ENCODE measurements at regions not wholly inside any gene's neighbourhood (a gene's known extent, or its start where the extent isn't known, plus 50 kb on each side); places are given as distances from the start of the nearest gene placed in this dataset.

DNA sequence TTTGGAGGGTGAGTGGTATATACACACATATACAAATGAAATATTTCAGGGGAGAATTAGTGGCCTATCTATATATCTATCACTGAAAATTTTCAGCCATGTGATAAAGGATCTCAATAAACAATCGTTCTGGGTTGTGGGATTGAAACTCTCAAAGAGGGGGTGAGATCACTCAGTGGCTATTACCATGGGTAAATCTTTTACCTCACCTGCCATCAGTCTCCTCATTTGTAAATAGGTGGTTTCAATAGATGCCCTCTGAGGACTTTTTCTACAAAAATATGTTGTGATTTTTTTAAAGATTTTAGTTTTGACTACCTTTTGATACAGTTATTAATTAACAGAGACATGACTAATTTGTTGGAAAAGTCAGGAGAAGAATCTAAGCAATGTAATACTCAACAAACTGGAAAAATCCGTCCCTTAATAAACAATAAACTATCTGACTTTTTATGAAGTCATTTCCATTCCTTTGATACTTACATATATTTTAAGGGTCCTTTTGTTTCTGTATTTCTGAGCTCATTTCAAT lies 192.8 kb downstream of the MAD2L1 start:
- H3K27ac ChIP-seq (ENCODE audit: low read depth, low read length) = no peak overlapping the region
- CTCF ChIA-PET (ENCODE audit: partially characterized antibody) = no interaction called here
- H3K9me3 Mint-ChIP-seq = no peaks in the 10 kb centered on the region
- POLR2A ChIA-PET (ENCODE audit: partially characterized antibody) = no interaction called here
- H3K27me3 Mint-ChIP-seq = no peaks in the 10 kb centered on the region
- H3K36me3 ChIP-seq (ENCODE audit: insufficient read depth, low read length) = no peaks in the 10 kb centered on the region
- H3K4me3 ChIP-seq (ENCODE audit: low read length in 2 of 2) = no peak overlapping the region
- no peaks in the 10 kb centered on the region for H3K4me1 Mint-ChIP-seq
- no peaks in the 10 kb centered on the region for H3K36me3 Mint-ChIP-seq
- intact Hi-C loops (cut with micrococcal nuclease) = no loop called here
- no peak for DNase-seq
- H3K27ac Mint-ChIP-seq = no peak overlapping the region
- no peaks in the 10 kb centered on the region for H3K9me3 ChIP-seq (ENCODE audit: control insufficient read depth in 1 of 2, low read length in 2 of 2)
- no peaks in the 10 kb centered on the region for H3K4me1 ChIP-seq (ENCODE audit: insufficient read depth, low read length)
- H3K27me3 ChIP-seq (ENCODE audit: insufficient read depth, low read length) = no peaks in the 10 kb centered on the region
- H3K4me3 Mint-ChIP-seq = no peak overlapping the region

- POLR2A ChIA-PET (ENCODE audit: partially characterized antibody) = no interaction called here
- no peaks in the 10 kb centered on the region for H3K4me1 Mint-ChIP-seq
- intact Hi-C loops (cut with micrococcal nuclease) = no loop called here
- H3K27me3 Mint-ChIP-seq = peaks cover 0 to 2% of the 10 kb centered on the region in 2 donors
- H3K36me3 Mint-ChIP-seq = no peaks in the 10 kb centered on the region
- no peak for DNase-seq
- Histone ChIP-seq H3K4me3 (ENCODE audit: low read length in 2 of 2) (no peak overlapping the region), H3K27ac (ENCODE audit: low read depth, low read length) (no peak overlapping the region), H3K36me3 (ENCODE audit: insufficient read depth, low read length) (no peaks in the 10 kb centered on the region), H3K9me3 (ENCODE audit: control insufficient read depth in 1 of 2, low read length in 2 of 2) (no peaks in the 10 kb centered on the region), H3K4me1 (ENCODE audit: insufficient read depth, low read length) (no peaks in the 10 kb centered on the region), H3K27me3 (ENCODE audit: insufficient read depth, low read length) (no peaks in the 10 kb centered on the region)
- no peak overlapping the region for H3K27ac Mint-ChIP-seq
- no peak overlapping the region for H3K4me3 Mint-ChIP-seq
- CTCF ChIA-PET (ENCODE audit: partially characterized antibody) = no interaction called here
- peaks cover 0 to 1% (median 0%) of the 10 kb centered on the region in 8 donors for H3K9me3 Mint-ChIP-seq
Measured at GRCh38 chr4:119873132-119873531, 193.5 kb downstream of the MAD2L1 start.

- H3K9me3 ChIP-seq (ENCODE audit: control insufficient read depth in 1 of 2, low read length in 2 of 2) = no peaks in the 10 kb centered on the region
- no peaks in the 10 kb centered on the region for H3K27me3 ChIP-seq (ENCODE audit: insufficient read depth, low read length)
- Mint-ChIP-seq H3K9me3 (peaks cover 0 to 3% (median 0%) of the 10 kb centered on the region in 8 donors), H3K4me3 (no peak overlapping the region), H3K27ac (no peak overlapping the region), H3K4me1 (no peaks in the 10 kb centered on the region), H3K27me3 (peaks cover 0 to 3% of the 10 kb centered on the region in 2 donors), H3K36me3 (no peaks in the 10 kb centered on the region)
- ChIA-PET CTCF (ENCODE audit: partially characterized antibody) (no interaction called here), POLR2A (ENCODE audit: partially characterized antibody) (no interaction called here)
- intact Hi-C loops (cut with micrococcal nuclease) = no loop called here
- H3K4me1 ChIP-seq (ENCODE audit: insufficient read depth, low read length) = no peaks in the 10 kb centered on the region
- no peaks in the 10 kb centered on the region for H3K36me3 ChIP-seq (ENCODE audit: insufficient read depth, low read length)
- no peak overlapping the region for H3K4me3 ChIP-seq (ENCODE audit: low read length in 2 of 2)
- H3K27ac ChIP-seq (ENCODE audit: low read depth, low read length) = no peak overlapping the region
- DNase-seq = no peak
Measured at GRCh38 chr4:119872371-119873016, 194.2 kb downstream of the MAD2L1 start.

- H3K4me3 Mint-ChIP-seq = no peak overlapping the region
- no peaks in the 10 kb centered on the region for H3K36me3 Mint-ChIP-seq
- peaks cover 0 to 3% (median 0%) of the 10 kb centered on the region in 8 donors for H3K9me3 Mint-ChIP-seq
- peaks cover 0 to 3% of the 10 kb centered on the region in 2 donors for H3K27me3 Mint-ChIP-seq
- Histone ChIP-seq H3K4me1 (ENCODE audit: insufficient read depth, low read length) (no peaks in the 10 kb centered on the region), H3K9me3 (ENCODE audit: control insufficient read depth in 1 of 2, low read length in 2 of 2) (no peaks in the 10 kb centered on the region), H3K4me3 (ENCODE audit: low read length in 2 of 2) (no peak overlapping the region), H3K27ac (ENCODE audit: low read depth, low read length) (no peak overlapping the region), H3K36me3 (ENCODE audit: insufficient read depth, low read length) (no peaks in the 10 kb centered on the region), H3K27me3 (ENCODE audit: insufficient read depth, low read length) (no peaks in the 10 kb centered on the region)
- no peaks in the 10 kb centered on the region for H3K4me1 Mint-ChIP-seq
- ChIA-PET POLR2A (ENCODE audit: partially characterized antibody) (no interaction called here), CTCF (ENCODE audit: partially characterized antibody) (no interaction called here)
- intact Hi-C loops (cut with micrococcal nuclease) = no loop called here
- DNase-seq = no peak
- H3K27ac Mint-ChIP-seq = no peak overlapping the region
Measured at GRCh38 chr4:119870856-119871255, 195.8 kb downstream of the MAD2L1 start.

DNA sequence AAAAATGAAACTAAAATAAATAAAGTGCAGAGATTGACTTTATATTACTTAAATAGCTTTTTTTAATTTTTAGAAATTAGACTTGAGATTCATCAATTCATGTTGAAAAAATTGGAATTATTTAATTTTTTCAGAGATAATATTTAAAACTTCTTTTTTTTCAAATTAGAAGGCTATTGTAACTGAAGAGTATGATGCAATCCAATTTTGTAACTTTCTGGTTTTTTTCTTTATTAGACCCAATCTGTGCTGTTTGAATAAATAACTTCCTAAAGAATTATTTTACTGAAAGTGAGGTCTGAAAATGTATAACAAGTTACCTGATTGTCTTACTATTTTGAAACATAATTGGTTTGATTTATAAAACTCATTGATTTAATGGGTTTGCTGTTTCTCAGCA lies 200.9 kb downstream of the MAD2L1 start:
- Histone ChIP-seq H3K9me3 (ENCODE audit: control insufficient read depth in 1 of 2, low read length in 2 of 2) (no peaks in the 10 kb centered on the region), H3K4me3 (ENCODE audit: low read length in 2 of 2) (no peak overlapping the region), H3K4me1 (ENCODE audit: insufficient read depth, low read length) (no peaks in the 10 kb centered on the region), H3K27ac (ENCODE audit: low read depth, low read length) (no peak overlapping the region), H3K36me3 (ENCODE audit: insufficient read depth, low read length) (no peaks in the 10 kb centered on the region), H3K27me3 (ENCODE audit: insufficient read depth, low read length) (no peaks in the 10 kb centered on the region)
- no peaks in the 10 kb centered on the region for H3K4me1 Mint-ChIP-seq
- H3K27me3 Mint-ChIP-seq = peaks cover 0 to 3% of the 10 kb centered on the region in 2 donors
- peaks cover 0 to 3% (median 0%) of the 10 kb centered on the region in 8 donors for H3K9me3 Mint-ChIP-seq
- intact Hi-C loops (cut with micrococcal nuclease) = no loop called here
- ChIA-PET POLR2A (ENCODE audit: partially characterized antibody) (no interaction called here), CTCF (ENCODE audit: partially characterized antibody) (no interaction called here)
- H3K36me3 Mint-ChIP-seq = no peaks in the 10 kb centered on the region
- H3K27ac Mint-ChIP-seq = no peak overlapping the region
- H3K4me3 Mint-ChIP-seq = no peak overlapping the region
- no peak for DNase-seq

DNA sequence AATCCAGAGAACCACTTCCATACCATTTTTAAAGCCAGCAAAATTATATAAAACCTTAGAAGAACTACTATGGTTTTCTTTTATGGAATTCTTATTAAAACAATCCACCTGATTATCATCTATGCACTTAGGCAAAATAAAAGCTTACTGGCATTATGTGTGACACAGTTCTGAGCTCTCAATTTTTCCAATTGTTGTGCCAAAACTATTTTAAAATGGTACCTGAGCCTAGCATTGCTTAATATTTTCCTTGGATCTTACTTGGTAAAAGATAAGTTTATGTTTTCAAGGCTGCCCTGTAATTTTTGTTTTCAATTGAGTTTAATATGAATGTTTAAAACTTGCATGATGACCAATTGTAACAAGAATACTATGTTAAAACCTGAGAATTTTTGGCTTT lies 201.3 kb downstream of the MAD2L1 start:
- Mint-ChIP-seq H3K4me1 (no peaks in the 10 kb centered on the region), H3K4me3 (no peak overlapping the region), H3K27ac (no peak overlapping the region), H3K36me3 (no peaks in the 10 kb centered on the region), H3K27me3 (peaks cover 0 to 3% of the 10 kb centered on the region in 2 donors), H3K9me3 (peaks cover 0 to 3% (median 0%) of the 10 kb centered on the region in 8 donors)
- CTCF ChIA-PET (ENCODE audit: partially characterized antibody) = no interaction called here
- no peak for DNase-seq
- no peaks in the 10 kb centered on the region for H3K36me3 ChIP-seq (ENCODE audit: insufficient read depth, low read length)
- H3K27me3 ChIP-seq (ENCODE audit: insufficient read depth, low read length) = no peaks in the 10 kb centered on the region
- POLR2A ChIA-PET (ENCODE audit: partially characterized antibody) = no interaction called here
- H3K4me1 ChIP-seq (ENCODE audit: insufficient read depth, low read length) = no peaks in the 10 kb centered on the region
- H3K9me3 ChIP-seq (ENCODE audit: control insufficient read depth in 1 of 2, low read length in 2 of 2) = no peaks in the 10 kb centered on the region
- intact Hi-C loops (cut with micrococcal nuclease) = no loop called here
- H3K27ac ChIP-seq (ENCODE audit: low read depth, low read length) = no peak overlapping the region
- H3K4me3 ChIP-seq (ENCODE audit: low read length in 2 of 2) = no peak overlapping the region

- CTCF ChIA-PET (ENCODE audit: partially characterized antibody) = no interaction called here
- Histone ChIP-seq H3K27ac (ENCODE audit: low read depth, low read length) (no peak overlapping the region), H3K27me3 (ENCODE audit: insufficient read depth, low read length) (no peaks in the 10 kb centered on the region), H3K9me3 (ENCODE audit: control insufficient read depth in 1 of 2, low read length in 2 of 2) (no peaks in the 10 kb centered on the region), H3K4me1 (ENCODE audit: insufficient read depth, low read length) (no peaks in the 10 kb centered on the region), H3K4me3 (ENCODE audit: low read length in 2 of 2) (no peak overlapping the region), H3K36me3 (ENCODE audit: insufficient read depth, low read length) (no peaks in the 10 kb centered on the region)
- H3K4me3 Mint-ChIP-seq = no peak overlapping the region
- POLR2A ChIA-PET (ENCODE audit: partially characterized antibody) = no interaction called here
- no peaks in the 10 kb centered on the region for H3K36me3 Mint-ChIP-seq
- no peak overlapping the region for H3K27ac Mint-ChIP-seq
- intact Hi-C loops (cut with micrococcal nuclease) = no loop called here
- H3K9me3 Mint-ChIP-seq = peaks cover 0 to 2% (median 0%) of the 10 kb centered on the region in 8 donors
- no peaks in the 10 kb centered on the region for H3K4me1 Mint-ChIP-seq
- no peaks in the 10 kb centered on the region for H3K27me3 Mint-ChIP-seq
- no peak for DNase-seq
Measured at GRCh38 chr4:119861731-119862130, 204.9 kb downstream of the MAD2L1 start.
